GM19351 (cell line): ENCODE measurements at regions not wholly inside any gene's neighbourhood (a gene's known extent, or its start where the extent isn't known, plus 50 kb on each side); places are given as distances from the start of the nearest gene placed in this dataset.
"Not testable (repeated sequence)": the region's sequence is repeated elsewhere in the genome, so short reads cannot be mapped to it uniquely, and the experiment has no call there.

Experiments
- ATAC-seq: cut with Tn5 transposase; IDR thresholded peaks from one replicate; pipeline ENCODE4 v1.9.1; 2021; ENCODE audit warnings: mild to moderate bottlenecking, moderate library complexity; ENCODE audit not compliant: unreplicated experiment

DNA sequence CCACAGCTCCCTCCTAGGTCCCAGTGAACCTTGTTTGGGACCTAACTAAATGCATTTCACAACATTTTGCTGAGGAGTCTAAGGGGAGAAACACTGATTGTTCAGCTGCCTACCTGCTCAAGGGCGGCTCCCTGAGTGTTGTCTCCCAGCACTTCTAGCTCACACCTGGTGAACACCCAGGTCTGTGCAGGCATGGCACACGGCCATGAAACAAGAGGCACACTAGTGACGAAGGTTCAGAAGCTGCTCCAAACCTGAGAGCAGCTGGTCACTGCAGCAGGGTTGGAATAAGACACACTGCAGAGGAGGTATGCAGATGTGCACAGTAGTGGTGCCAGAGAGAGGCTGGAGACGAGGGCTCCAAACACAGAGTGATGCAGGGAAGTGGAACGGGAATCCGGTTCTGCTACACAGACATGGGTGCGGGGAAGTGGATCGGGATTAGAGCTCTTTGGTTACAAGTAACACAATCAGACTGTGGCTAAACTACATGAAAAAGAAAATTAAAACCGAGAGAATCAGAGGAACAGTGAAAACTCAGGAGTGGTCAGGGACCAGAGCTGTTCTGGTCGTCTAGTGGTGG lies 486.1 kb upstream of the CDH4 start:
- no peak for ATAC-seq

DNA sequence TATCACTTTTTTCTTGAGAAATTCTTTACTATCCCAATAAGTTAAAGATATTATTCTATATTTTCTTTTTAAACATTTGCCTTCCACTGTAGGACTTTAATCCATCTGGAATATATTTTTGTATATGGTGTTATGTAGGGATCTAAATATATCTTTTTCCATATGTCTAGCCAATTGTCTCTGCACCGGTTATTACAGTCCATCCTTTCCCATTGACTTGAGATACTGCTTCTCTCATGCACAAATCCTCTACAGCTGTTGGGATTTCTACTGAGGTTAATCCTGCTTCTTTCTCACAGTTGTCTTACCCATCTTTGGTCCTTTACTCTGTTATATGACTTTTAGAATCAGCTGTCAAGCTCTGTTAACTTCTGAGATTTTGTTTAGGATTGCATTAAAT lies 483.8 kb upstream of the CDH4 start:
- ATAC-seq: no peak

DNA sequence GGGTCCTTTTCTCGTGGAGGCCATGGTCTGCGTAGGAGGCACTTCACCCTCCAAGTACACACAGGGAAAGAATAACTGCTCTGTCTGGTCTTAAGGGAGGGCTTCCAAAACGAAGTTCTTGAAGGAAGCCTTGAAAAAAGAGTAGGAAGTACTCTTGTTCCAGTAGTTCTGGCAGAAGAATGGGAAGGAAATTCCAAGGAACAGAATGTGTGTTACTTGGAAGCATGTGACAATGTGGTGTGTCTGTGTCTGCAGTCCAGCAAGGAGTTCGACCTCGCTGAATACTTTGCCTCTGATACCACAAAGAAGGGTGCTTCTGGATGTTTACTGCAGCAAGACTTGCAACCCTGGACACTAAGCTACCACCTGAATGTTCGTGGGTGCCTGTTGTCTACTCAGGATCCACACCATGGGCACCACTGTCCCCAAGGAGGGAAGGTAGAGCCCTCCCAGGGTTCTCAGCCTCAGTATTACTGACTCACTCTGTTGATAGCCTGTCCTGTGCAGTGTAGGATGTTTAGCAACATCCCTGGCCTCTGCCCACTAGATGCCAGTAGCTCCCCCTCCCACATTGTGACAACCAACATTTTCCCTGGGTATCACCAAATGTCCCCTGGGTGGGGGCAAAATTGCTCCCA lies 471.6 kb upstream of the CDH4 start:
- no peak for ATAC-seq

DNA sequence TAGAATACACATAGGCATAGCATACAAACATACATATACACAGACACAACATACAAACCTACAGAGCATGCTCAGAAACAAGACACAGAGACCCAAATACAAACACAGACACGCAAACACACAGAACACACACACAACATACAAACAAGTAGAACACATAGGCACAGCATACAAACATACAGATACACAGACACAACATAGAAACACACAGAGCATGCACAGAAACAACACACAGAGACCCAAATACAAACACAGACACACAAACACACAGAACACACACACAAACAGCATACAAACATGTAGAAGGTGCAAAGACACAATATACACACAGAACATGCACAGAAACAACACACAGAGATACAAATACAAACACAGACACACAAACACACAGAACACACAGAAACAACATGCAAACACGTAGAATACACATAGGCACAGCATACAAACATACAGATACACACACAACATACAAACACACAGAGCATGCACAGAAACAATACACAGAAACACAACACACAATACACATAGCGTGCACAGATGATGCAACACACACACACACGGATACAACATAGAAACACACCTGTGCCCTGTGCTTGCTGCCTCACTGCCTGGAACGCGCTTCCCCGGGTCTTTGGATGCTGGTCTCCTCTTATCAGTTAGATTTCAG lies 469.0 kb upstream of the CDH4 start:
- ATAC-seq: no peak

DNA sequence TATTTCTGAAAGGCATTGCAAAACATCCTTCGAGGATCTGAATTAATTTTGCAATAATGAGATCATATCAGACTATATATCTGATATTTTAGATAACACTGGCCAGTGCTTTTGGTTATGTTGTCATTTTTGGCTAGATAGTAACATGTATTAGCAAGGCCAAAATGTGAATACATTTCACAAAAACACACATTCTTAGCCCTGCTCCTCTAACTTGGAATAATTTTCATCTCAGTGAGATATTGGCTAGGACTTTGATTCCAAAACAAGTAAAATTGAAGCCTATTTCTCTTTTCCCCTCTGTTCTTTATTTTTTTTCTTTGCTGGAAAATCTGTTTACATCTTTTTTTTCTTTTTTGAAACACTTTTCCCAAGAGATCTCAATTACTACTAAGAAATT lies 466.8 kb upstream of the CDH4 start:
- no peak for ATAC-seq

DNA sequence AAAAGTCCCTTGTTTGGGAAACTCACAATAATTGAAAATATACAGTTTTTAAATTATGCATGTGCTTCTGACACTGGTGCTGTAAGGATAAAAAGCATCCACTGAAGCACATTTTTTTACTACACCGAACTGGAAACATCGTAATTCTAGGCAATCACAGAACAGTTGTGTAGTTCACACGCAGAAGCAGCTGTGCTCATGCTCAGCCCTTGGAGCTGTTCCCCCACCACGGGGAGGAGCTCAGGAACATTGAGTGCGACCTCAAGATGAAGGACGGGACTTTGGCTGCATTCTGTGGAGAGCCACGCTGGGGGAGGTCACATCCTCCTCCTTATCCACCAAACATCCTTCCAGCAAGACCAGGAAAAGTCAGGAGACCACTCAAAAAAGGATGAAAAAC lies 466.3 kb upstream of the CDH4 start:
- no peak for ATAC-seq

DNA sequence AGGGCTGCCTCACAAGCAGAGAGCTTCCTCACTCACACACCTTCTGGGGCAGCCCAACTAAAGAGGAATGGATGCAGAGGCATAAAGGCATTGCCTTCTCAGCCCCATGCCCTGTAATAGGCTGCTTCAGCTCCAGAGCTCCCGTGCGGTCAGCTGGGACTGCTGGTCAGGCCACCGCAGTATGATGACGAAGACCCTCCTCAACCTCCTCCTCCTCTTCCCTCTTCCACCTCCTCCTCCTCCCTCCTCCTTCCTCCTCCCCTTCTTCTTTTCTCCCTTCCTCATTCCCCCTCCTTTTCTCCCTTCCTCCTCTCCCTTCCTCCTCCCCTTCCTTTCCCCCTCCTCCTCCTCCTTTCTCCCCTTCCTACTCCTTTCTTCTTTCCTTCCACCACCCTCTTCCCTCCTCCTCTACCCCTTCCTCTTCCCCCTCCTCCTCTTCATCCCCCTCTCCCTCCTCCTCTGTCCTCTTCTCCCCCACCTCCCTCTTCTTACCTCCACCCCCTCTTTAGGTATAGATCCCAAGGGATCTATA lies 465.3 kb upstream of the CDH4 start:
- no peak for ATAC-seq

DNA sequence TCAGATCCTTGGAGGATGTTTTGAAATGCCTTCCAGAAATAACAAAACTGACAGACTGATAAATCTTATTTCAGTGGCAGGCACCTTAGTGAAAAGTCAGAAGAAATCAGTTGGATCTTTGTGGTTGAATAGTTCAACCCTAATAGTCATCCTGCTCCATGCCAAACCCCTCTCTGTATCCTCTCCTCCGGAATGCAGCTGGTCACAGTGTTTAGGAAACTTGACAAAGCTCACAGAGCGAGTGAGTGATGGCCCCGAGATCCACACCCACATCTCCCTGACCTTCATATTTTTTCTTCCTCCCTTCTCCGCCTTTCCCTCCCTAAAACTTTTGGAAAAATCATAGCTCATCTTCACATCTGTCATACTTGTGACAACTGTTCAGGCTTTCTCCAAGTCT lies 464.8 kb upstream of the CDH4 start:
- ATAC-seq: no peak

DNA sequence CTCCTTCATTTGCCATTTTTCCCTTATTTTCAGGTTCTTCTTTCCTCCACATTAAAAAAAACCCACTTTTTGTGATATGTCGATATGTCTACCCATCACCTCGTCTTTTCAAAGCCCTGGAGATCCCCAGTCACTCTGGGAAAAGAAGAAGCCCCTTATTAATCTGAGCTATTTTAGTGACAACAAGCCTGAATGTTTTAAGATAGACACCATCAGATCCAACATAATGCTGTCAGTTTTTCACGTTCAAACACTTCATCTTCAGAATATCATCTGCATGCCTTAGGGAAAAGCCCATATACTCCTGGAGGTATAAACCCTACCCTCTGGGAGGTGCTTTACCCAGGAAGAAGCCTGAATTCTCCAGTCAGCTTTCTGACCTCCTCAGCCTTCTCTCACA lies 464.0 kb upstream of the CDH4 start:
- no peak for ATAC-seq

DNA sequence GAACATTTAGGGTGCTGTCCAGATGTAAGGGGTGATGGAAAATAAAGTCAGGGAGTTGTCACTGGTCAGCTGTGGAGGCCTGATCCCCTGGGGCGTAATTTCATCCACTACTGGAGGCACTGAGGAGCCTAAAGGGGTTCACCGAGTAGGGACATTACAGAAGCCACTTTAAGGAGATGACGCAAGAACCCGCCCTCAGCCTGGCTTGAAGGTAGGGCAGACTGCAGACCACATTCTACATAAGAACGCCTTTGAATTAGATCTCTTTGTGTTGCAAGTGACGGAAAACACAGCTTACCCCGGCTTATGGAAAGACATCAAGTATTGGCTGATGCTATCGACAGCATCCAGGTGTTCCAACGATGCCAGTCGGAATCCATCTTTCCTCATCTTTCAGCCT lies 462.7 kb upstream of the CDH4 start:
- ATAC-seq: no peak

DNA sequence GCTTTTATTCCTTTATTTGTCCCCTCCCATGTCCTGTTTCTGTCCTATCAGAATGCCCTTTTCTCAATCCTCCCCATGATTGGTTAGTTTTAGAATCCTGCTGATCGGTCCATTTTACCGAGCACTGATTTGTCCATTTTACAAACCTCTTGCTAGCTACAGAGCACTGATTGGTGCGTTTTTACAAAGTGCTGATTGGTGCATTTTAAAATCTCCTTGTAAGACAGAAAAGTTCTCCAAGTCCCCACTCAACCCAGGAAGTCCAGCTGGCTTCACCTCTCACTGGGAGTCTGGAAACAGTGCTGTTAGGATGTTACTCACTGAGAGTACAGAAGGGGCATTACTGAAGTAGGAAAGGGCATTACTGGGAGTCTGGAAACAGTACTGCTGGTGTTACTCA lies 461.7 kb upstream of the CDH4 start:
- ATAC-seq: not testable (repeated sequence)

DNA sequence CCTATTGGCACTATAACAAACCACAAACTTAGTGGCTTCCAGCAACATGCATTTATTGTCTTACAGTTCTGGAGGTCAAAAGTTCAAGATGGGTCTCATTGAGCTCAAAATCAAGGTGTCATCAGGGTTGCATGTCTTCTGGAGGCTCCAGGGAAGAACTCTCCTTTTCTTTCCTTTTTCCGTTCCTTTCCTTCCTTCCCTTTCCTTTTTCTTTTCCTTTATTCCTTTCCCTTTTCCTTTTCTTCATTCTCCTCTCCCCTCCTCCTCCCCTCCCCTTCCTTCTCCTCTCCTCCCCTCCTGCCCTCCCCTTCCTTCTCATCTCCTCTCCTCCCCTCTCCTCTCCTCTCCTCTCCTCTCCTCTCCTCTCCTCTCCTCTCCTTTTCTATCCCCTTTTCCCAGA lies 460.2 kb upstream of the CDH4 start:
- ATAC-seq: no peak

DNA sequence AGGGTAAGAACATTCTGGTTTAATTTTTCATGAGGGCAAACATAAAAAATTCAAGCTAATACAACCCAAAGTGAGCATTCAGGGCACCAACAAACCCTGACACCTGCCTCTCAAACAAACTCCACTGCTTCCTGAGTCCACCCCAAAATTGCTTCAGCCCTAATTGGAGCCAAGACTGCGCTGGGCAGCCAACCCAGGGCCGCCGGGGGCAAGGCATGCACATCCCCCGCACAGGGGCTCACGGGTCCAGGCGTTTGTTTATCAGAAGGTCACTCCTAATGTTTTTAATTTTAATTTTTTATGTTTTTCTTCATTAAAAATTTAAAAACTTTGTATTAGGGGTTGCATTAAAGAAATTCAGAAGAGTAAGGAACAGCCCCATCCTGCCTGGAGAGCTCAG lies 459.1 kb upstream of the CDH4 start:
- ATAC-seq: no peak

DNA sequence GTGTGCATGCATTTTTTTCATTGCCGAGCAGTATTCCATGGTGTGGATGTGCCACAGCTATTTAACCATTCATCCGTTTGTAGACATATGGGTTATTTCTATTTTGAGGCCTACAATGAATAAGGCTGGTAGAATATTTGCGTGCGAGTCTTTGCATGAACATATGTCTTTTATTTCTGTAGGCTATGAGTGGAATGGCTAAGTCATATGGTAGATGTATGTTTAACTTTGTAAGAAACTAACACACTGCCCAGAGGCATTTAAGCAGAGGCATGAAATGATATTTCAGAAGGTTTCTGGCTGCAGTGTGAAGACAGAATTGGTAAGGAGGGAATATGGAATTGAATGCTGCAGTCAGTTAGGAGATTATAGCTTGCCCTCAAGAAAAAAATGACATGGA lies 457.4 kb upstream of the CDH4 start:
- no peak for ATAC-seq

DNA sequence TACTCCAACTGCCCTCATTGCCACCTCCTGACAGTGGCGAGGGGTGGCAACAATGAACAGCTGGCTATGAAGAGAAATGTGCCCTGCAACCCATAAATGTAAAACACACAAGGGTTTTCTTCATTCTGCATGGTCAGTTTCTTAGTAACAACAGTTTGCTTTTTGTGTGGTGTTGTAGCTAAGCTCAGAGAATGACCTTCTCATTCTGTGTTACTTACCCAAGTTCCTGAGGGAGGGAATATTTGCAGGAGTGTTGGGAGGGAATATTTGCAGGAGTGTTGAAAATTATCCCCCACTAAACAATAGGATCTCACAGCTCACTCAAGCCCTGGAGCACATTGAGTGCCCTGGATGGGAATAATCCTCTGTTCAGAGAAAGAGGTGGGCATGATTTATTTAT lies 456.4 kb upstream of the CDH4 start:
- no peak for ATAC-seq

DNA sequence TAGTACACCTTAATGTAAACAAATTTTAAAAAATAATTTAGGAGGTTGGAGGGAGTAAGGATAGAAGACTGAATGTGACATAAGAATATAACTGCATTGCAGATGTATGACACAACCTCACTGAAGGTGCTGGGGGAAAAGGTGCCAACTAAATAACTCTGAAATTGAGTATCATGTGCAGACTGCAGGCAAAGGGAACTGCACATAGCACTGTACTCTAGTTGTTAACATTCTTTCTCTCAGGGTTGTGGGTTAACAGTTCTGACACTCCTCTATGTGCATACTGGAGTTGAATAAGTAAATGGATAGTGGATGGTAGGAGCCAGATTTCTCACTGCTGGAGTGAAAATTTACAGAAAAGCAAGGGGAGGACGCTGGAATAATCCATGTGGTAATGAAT lies 451.9 kb upstream of the CDH4 start:
- ATAC-seq: no peak

DNA sequence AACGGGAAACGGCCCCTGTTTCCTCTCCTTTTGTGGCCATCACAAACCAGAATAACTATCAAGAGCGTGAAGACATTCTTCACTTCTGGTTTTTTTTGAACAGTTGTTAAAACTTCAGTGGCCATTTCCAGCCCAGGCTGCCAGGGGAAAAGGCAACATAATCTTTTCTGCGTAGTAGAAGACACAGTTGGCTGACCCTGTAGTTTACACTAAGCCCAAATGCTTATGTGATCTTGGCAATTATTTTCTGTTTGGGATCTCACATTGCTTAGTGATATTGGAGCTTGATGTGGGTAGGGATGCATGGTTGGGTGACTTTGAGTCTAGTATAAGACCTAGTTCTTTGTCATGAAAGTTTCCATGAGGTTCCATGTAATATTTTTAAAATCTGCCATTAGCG lies 449.4 kb upstream of the CDH4 start:
- no peak for ATAC-seq

DNA sequence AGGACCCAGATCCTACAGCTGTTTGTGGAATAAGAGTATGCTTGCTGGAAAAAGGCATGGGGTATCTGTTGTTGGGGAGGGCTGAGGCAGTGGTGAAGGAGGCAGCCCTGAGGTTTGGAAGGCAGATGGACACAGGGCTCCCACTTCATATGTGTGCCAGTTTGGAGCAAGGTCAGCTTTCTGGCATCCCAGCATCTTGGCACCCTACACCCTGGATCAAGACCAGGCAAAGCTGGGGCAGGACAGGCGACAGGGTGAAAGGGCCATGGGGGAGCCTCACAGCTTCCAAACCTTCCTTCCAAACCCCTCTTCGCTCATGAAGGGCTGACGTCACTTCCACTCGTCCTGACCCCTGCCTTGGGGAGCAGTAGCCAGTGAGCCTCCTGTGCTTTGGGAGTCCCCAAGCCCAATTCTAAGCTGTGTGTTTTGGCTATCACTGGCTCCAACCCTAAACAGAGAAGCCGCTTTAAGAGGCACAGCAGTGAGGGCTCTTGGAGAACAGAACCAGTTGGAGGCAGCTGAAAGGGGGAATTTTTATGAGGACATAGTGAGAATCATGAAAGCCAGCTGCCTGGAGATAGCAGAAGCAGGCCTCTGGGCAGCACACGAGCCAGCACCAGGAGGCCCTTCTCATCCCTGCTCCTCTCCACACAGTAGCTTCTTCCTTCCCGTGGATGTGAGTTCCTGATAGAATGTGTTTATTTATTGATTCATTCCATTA lies 448.6 kb upstream of the CDH4 start:
- ATAC-seq: no peak

DNA sequence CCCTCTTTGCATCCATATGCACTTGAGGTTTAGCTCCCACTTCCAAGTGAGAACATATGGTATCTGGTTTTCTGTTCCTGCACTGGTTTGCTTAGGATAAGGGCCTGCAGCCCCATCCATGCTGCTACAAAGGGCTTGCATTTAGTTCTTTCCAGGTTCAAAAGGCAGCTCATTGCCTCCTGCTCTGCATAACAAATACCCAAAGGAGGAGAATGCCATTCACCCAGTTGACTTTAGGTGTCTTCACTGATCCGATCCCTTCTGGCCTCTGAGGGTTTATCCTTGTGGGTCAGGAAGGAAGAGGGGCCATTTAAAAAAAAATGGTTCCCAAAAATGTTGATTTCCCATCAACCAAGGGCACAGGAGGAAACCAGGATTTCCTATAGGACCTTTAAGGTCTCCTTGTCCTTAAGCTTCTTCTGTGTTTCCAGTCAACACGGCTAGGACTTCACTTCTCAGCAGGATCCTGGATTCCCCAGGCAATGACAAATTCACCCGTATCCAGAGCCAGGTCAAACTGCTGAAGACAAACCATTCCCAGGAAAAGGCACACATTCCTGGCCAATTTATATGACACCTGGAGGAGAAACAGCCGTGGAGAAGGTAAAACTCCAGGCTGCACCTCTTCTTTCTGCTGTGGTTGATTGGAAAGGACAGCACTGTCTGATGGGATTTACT lies 447.7 kb upstream of the CDH4 start:
- ATAC-seq: no peak

DNA sequence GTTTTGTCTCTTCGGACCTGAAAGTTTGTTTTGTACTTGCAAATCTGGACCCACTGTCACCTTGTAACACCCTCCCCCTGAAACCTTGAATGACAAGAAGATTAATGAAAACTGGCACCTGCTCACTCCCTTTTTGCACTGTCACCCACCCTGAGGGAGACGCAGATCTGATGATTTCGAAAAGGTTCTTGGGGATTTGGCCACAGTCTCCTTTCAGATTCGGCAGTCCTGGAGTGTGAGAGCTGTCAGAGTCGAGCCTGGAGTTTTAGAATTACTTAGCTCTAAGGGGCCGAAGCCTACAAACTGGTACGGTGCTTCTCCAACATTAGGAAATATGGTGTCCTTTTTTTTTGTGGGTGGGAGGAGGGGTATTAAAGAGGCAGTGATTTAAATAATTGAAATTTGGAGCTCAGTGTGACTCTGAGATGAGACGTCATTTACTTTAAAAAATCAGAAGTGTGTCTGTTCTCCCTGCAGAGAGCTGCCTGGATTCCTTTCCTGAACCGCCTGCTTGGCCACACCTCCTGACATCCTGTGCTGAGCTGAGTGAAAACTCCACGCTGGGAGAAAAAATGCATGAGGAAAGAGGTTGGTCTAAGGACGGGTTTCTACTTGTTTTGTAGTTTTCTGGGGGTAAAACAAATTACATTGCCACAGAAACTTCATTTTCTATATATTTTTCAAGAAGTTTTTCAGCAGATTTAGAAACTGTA lies 447.0 kb upstream of the CDH4 start:
- ATAC-seq: no peak

DNA sequence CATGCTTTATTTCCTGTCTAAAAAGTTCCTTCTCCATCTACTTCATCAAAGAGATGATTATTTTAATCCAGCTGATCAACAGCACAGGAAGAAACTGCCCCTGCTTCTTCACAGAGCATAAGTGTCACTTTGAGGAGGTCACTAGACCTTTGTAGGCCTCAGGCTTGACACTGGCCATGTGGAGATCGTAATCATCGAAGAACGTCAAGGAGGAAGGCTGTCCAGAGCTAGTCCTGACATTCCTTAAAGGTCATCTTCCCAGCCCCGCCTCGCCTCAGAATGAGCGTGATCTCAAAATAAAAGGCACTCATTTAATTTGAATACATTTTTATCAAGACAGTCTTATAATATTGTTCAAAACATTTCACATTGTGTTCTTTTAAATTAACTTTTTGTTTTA lies 445.7 kb upstream of the CDH4 start:
- no peak for ATAC-seq
